ENCODE measurements at regions not wholly inside any gene's neighbourhood (a gene's known extent, or its start where the extent isn't known, plus 50 kb on each side); places are given as distances from the start of the nearest gene placed in this dataset.

DNA sequence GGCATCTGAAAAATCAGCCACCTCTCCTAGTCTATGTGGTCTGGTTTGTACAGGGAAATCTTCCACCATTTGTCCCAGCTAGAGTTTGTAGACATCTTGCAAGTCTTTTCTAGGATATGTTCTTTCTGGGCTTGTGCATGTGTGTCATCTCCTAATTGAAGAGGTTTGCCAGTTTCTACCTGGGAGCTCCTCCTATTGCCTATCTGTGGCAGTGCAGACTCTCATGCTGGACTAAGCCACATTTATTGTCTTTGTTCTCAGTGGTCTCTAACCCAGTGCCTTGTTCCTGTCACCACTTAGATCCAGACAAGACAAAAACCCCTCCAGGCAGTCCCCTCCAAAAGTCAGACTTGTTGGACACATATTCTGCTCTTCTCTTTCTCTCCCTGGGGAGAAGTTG is 72.0 kb upstream of the MRPS9 start:
- TF ChIP-seq EZH2phosphoT487 (IDR thresholded peaks at IDR 0.05; ENCODE audit: insufficient read depth, low read depth), result no peak
- TF ChIP-seq EZH2 (IDR thresholded peaks at IDR 0.05; ENCODE audit: insufficient read depth, poor library complexity, severe bottlenecking), result no peak
